ENCODE measurements at regions not wholly inside any gene's neighbourhood (a gene's known extent, or its start where the extent isn't known, plus 50 kb on each side); places are given as distances from the start of the nearest gene placed in this dataset.

DNA sequence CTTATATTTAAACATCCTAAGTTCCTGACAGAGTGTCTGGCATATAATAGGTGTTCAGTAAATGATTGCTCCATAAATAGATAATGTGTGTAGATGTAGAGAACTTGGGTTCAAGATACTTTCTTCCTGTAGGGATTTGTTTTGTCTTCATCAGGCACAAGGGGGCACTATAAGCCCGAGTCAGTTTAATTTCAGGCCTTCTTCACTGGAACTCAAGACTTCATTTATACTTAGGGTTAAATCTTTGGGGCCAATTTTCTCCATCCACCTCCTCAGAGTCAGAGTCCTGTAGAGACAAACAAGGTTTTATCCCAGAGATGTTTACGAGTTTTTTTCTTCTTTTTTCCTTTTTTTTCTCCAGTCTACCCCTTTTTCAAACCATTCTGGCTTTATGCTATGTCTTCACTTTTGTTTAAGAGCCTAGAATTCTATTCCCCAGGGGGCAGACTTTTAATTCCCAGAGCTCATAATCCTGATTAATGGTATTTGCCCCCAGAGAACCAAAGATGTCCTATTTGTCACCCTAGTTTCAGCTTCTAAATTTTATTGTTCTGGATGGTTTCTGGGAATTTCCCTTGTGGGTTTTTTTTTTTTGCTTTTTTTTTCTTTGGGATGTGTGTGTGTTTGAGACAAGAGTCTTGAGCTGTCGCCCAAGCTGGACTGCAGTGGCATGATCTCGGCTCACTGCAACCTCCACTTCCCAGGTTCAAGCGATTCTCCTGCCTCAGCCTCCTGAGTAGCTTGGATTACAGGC, 88.4 kb downstream of the HFE start:
- no peak for DNase-seq (ENCODE audit: extremely low read depth, low read depth)
- TF ChIP-seq CTCF (IDR thresholded peaks at IDR 0.05; ENCODE audit: low read depth, low read length): peak; percentile 62

GRCh38 chr6:26179675-26180074, 92.4 kb downstream of the HFE start:
- no peak for DNase-seq (ENCODE audit: extremely low read depth, low read depth)
- TF ChIP-seq CTCF (IDR thresholded peaks at IDR 0.05; ENCODE audit: low read depth, low read length): no peak

DNA sequence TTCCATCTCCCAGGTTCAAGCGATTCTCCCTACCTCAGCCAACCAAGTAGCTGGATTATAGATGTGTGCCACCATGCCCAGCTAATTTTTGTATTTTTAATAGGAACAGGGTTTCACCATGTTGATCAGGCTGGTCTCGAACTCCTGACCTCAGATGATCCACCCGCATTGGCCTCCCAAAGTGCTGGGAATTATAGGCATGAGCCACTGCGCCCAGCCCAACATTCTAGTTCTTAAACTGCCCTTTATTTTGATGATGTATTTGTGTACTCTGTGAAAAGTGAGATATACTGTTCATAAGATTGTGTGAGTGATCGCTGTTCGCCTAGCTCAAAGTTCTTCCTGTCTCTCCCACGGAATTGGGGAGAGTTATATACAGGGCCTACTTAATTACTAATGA, 93.1 kb downstream of the HFE start:
- no peak for DNase-seq (ENCODE audit: extremely low read depth, low read depth)
- TF ChIP-seq CTCF (IDR thresholded peaks at IDR 0.05; ENCODE audit: low read depth, low read length): no peak

DNA sequence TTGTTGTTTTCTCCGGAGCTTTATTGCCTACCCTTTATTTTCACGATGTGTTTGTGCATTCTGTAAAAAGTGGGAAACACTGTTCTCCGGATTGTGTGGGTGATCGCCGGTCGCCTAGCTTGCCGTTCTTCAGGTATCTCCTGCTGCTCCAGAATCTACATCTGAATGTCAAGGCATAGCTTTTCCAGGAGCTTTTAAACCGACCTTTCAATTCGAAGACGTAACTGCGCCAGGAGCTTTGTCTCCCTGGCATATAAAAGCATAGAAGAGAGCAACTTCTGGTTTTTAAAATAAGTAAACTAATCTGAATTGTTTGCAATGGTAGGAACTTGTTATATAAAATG, 96.0 kb downstream of the HFE start:
- no peak for DNase-seq (ENCODE audit: extremely low read depth, low read depth)
- no peak for TF ChIP-seq CTCF (IDR thresholded peaks at IDR 0.05; ENCODE audit: low read depth, low read length)

GRCh38 chr6:26183581-26184366, 96.5 kb downstream of the HFE start:
- DNase-seq (ENCODE audit: extremely low read depth, low read depth): peak; percentile 69

GRCh38 chr6:26184367-26184891, 97.2 kb downstream of the HFE start:
- TF ChIP-seq CTCF (IDR thresholded peaks at IDR 0.05; ENCODE audit: low read depth, low read length): no peak
- DNase-seq (ENCODE audit: extremely low read depth, low read depth): no peak

More at GRCh38 chr6:26183581-26184366, 96.5 kb downstream of the HFE start:
- no peak for TF ChIP-seq CTCF (IDR thresholded peaks at IDR 0.05; ENCODE audit: low read depth, low read length)

DNA sequence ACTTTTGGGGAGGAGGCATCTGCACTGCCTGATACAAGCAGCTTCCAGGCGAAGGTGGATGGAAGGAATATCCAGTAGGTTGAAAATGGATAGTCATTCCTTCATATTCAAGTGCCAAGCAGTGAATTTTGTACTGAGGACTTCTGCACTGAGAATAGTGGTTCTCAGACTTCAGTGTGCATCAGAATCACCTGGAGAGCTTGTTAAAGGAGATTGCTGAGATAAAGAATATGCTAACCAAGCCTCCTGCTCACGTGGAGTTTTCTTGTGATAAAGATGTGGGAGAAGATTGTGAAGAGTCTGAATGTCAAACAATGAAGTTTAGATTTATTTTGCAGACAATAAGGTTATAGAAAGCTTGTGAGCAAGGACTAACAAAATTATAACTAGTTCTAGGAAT, 97.8 kb downstream of the HFE start:
- no peak for DNase-seq (ENCODE audit: extremely low read depth, low read depth)
- no peak for TF ChIP-seq CTCF (IDR thresholded peaks at IDR 0.05; ENCODE audit: low read depth, low read length)
